A673 (cell line): ENCODE measurements at regions not wholly inside any gene's neighbourhood (a gene's known extent, or its start where the extent isn't known, plus 50 kb on each side); places are given as distances from the start of the nearest gene placed in this dataset.

Experiments used
- BruUV-seq: library from RNA; stranded (reverse); fragments of 400-500 nt; replicated peaks from 2 replicates; lab custom pipeline; 2021; lab: Mats Ljungman, UMichigan
- CTCF ChIA-PET: fragments of 300-600 bp; sonication (Branson Sonifier 250); formaldehyde crosslinking; loops from one replicate; lab custom pipeline; 2022; ENCODE audit warnings: antibody characterized with exemption; lab: Charles Lee
- POLR2A ChIA-PET: fragments of 300-600 bp; sonication (Branson Sonifier 250); formaldehyde crosslinking; loops from one replicate; lab custom pipeline; 2022; ENCODE audit warnings: antibody characterized with exemption; ENCODE audit not compliant: low non-redundant PET; lab: Charles Lee
- DNase-seq: peaks from one replicate; pipeline ENCODE4 v3.0.0-alpha.2; 2015; ENCODE audit warnings: low spot score
- H3K27ac ChIP-seq: fragments of 200-600 bp; sonication (generic); 2 replicates; pipeline ENCODE4 v1.5.1; 2016; ENCODE audit warnings: mixed run types, low read depth, mild to moderate bottlenecking, mixed read lengths, antibody characterized with exemption, low read length; ENCODE audit not compliant: poor library complexity, severe bottlenecking
- H3K27me3 ChIP-seq: fragments of 200-600 bp; sonication (generic); replicated peaks from 2 replicates; pipeline ENCODE4 v1.6.1; 2017; ENCODE audit warnings: mixed run types, low read depth, mild to moderate bottlenecking, mixed read lengths, antibody characterized with exemption, low read length; ENCODE audit not compliant: insufficient read depth, poor library complexity
- H3K36me3 ChIP-seq: fragments of 200-600 bp; sonication (generic); 2 replicates; pipeline ENCODE4 v1.6.1; 2016; ENCODE audit warnings: mixed run types, mild to moderate bottlenecking, mixed read lengths, antibody characterized with exemption, low read length; ENCODE audit not compliant: insufficient read depth, poor library complexity, severe bottlenecking
- H3K4me1 ChIP-seq: fragments of 200-600 bp; sonication (generic); 2 replicates; pipeline ENCODE4 v1.6.1; 2017; ENCODE audit warnings: mixed run types, mild to moderate bottlenecking, mixed read lengths, antibody characterized with exemption, low read length; ENCODE audit not compliant: insufficient read depth, poor library complexity, severe bottlenecking
- H3K4me3 ChIP-seq: fragments of 200-600 bp; sonication (generic); 2 replicates; pipeline ENCODE4 v1.5.1; 2016; ENCODE audit warnings: low read depth, mixed run types, mild to moderate bottlenecking, mixed read lengths, low read length; ENCODE audit not compliant: poor library complexity, severe bottlenecking
- H3K9me3 ChIP-seq: fragments of 200-600 bp; sonication (generic); 2 replicates; pipeline ENCODE4 v1.6.1; 2016; ENCODE audit warnings: mixed run types, low read depth, mild to moderate bottlenecking, mixed read lengths, antibody characterized with exemption, low read length; ENCODE audit not compliant: poor library complexity, severe bottlenecking
- EZH2 ChIP-seq: fragments of 200-600 bp; sonication (generic); IDR thresholded peaks from 2 replicates; pipeline ENCODE4 v1.6.1; 2017; ENCODE audit warnings: borderline replicate concordance, low read depth, mild to moderate bottlenecking, mixed read lengths, antibody characterized with exemption, low read length; ENCODE audit not compliant: poor library complexity, severe bottlenecking
- intact Hi-C: fragments of 100-400 bp; cut with micrococcal nuclease; formaldehyde crosslinking; loops from one replicate; pipeline ENCODE4 v1.10.0; 2022; ENCODE audit not compliant: unreplicated experiment
- TF ChIP-seq, protein P1 (sequence below): fragments of 300-800, 200-600 bp; sonication (generic); conservative IDR thresholded peaks from 2 replicates; pipeline ENCODE4 v1.5.1; 2017; ENCODE audit warnings: low read depth, mild to moderate bottlenecking, antibody characterized with exemption, low read length, moderate library complexity, mixed read lengths

GRCh38 chr4:189837471-189837870, 103.2 kb upstream of the FRG1 start:
- ChIA-PET POLR2A (no interaction called here), CTCF (no interaction called here)
- H3K27ac ChIP-seq = no peak overlapping the region
- intact Hi-C loops = no loop called here
- TF ChIP-seq EZH2 = no peak
- TF ChIP-seq, protein P1, sequence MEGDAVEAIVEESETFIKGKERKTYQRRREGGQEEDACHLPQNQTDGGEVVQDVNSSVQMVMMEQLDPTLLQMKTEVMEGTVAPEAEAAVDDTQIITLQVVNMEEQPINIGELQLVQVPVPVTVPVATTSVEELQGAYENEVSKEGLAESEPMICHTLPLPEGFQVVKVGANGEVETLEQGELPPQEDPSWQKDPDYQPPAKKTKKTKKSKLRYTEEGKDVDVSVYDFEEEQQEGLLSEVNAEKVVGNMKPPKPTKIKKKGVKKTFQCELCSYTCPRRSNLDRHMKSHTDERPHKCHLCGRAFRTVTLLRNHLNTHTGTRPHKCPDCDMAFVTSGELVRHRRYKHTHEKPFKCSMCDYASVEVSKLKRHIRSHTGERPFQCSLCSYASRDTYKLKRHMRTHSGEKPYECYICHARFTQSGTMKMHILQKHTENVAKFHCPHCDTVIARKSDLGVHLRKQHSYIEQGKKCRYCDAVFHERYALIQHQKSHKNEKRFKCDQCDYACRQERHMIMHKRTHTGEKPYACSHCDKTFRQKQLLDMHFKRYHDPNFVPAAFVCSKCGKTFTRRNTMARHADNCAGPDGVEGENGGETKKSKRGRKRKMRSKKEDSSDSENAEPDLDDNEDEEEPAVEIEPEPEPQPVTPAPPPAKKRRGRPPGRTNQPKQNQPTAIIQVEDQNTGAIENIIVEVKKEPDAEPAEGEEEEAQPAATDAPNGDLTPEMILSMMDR = no peak
- H3K9me3 ChIP-seq = no peaks in the 10 kb centered on the region
- no peak for DNase-seq
- no TSS peak for BruUV-seq
- H3K4me3 ChIP-seq = no peak overlapping the region
- H3K27me3 ChIP-seq = peaks cover 20% of the 10 kb centered on the region
- H3K4me1 ChIP-seq = no peaks in the 10 kb centered on the region
- no peaks in the 10 kb centered on the region for H3K36me3 ChIP-seq

GRCh38 chr4:189838821-189839497, 101.7 kb upstream of the FRG1 start:
- Histone ChIP-seq H3K4me1 (no peaks in the 10 kb centered on the region), H3K9me3 (no peaks in the 10 kb centered on the region), H3K36me3 (no peaks in the 10 kb centered on the region), H3K27me3 (peaks cover 8% of the 10 kb centered on the region), H3K27ac (no peak overlapping the region), H3K4me3 (no peak overlapping the region)
- POLR2A ChIA-PET = no interaction called here
- no TSS peak for BruUV-seq
- no peak for TF ChIP-seq EZH2
- TF ChIP-seq, protein P1 = no peak
- intact Hi-C loops = no loop called here
- CTCF ChIA-PET = no interaction called here
- DNase-seq = no peak

- Histone ChIP-seq H3K27me3 (peaks cover under 1% of the 10 kb centered on the region), H3K9me3 (no peaks in the 10 kb centered on the region), H3K4me1 (no peaks in the 10 kb centered on the region), H3K27ac (no peak overlapping the region), H3K4me3 (no peak overlapping the region), H3K36me3 (no peaks in the 10 kb centered on the region)
- TF ChIP-seq, protein P1 = no peak
- no peak for TF ChIP-seq EZH2
- ChIA-PET POLR2A (no interaction called here), CTCF (no interaction called here)
- no peak for DNase-seq
- intact Hi-C loops = no loop called here
- no TSS peak for BruUV-seq
Measured at GRCh38 chr4:189840356-189840755, 100.3 kb upstream of the FRG1 start.
